ENCODE measurements at regions not wholly inside any gene's neighbourhood (a gene's known extent, or its start where the extent isn't known, plus 50 kb on each side); places are given as distances from the start of the nearest gene placed in this dataset.

- no peak for TF ChIP-seq POLR2A (IDR thresholded peaks at IDR 0.05)
- TF ChIP-seq CTCF (IDR thresholded peaks at IDR 0.05) = no peak
- no peak for TF ChIP-seq POLR2AphosphoS5 (IDR thresholded peaks at IDR 0.05)
- H3K4me1 ChIP-seq = no peaks in the 10 kb centered on the region
- peaks cover 0 to 10% of the 10 kb centered on the region in 2 donors for H3K9me3 ChIP-seq
- no peaks in the 10 kb centered on the region for H3K27me3 ChIP-seq
- H3K27ac ChIP-seq = no peak overlapping the region
- no peak for DNase-seq (ENCODE audit: low spot score in 2 of 2)
- intact Hi-C loops (cut with DNase I; ENCODE audit: low total_unique reads) = no loop called here
- no peak overlapping the region for H3K4me3 ChIP-seq
- H3K36me3 ChIP-seq = no peaks in the 10 kb centered on the region
These were observed 543.1 kb upstream of the RIOK2 start for GRCh38 chr5:97726106-97726505.

GRCh38 chr5:97728920-97729319 lies 545.9 kb upstream of the RIOK2 start:
- intact Hi-C loops (cut with DNase I; ENCODE audit: low total_unique reads) = no loop called here
- Histone ChIP-seq H3K9me3 (no peaks in the 10 kb centered on the region), H3K4me1 (no peaks in the 10 kb centered on the region), H3K36me3 (no peaks in the 10 kb centered on the region), H3K27ac (no peak overlapping the region), H3K4me3 (no peak overlapping the region), H3K27me3 (no peaks in the 10 kb centered on the region)
- no peak for TF ChIP-seq POLR2A (IDR thresholded peaks at IDR 0.05)
- no peak for TF ChIP-seq POLR2AphosphoS5 (IDR thresholded peaks at IDR 0.05)
- TF ChIP-seq CTCF (IDR thresholded peaks at IDR 0.05) = no peak
- no peak for DNase-seq (ENCODE audit: low spot score in 2 of 2)

- Histone ChIP-seq H3K4me1 (no peaks in the 10 kb centered on the region), H3K9me3 (no peaks in the 10 kb centered on the region), H3K36me3 (no peaks in the 10 kb centered on the region), H3K27ac (no peak overlapping the region), H3K27me3 (no peaks in the 10 kb centered on the region), H3K4me3 (no peak overlapping the region)
- DNase-seq (ENCODE audit: low spot score in 2 of 2) = no peak
- TF ChIP-seq POLR2A (IDR thresholded peaks at IDR 0.05) = no peak
- TF ChIP-seq CTCF (IDR thresholded peaks at IDR 0.05) = no peak
- no peak for TF ChIP-seq POLR2AphosphoS5 (IDR thresholded peaks at IDR 0.05)
- intact Hi-C loops (cut with DNase I; ENCODE audit: low total_unique reads) = no loop called here
These were observed 546.9 kb upstream of the RIOK2 start for GRCh38 chr5:97729938-97730337.

GRCh38 chr5:97735209-97735608 lies 552.2 kb upstream of the RIOK2 start:
- H3K27ac ChIP-seq = no peak overlapping the region
- TF ChIP-seq POLR2AphosphoS5 (IDR thresholded peaks at IDR 0.05) (no peak), POLR2A (IDR thresholded peaks at IDR 0.05) (no peak), CTCF (IDR thresholded peaks at IDR 0.05) (no peak)
- H3K9me3 ChIP-seq = no peaks in the 10 kb centered on the region
- no peaks in the 10 kb centered on the region for H3K36me3 ChIP-seq
- H3K4me3 ChIP-seq = no peak overlapping the region
- no peaks in the 10 kb centered on the region for H3K4me1 ChIP-seq
- no peaks in the 10 kb centered on the region for H3K27me3 ChIP-seq
- no peak for DNase-seq (ENCODE audit: low spot score in 2 of 2)
- intact Hi-C loops (cut with DNase I; ENCODE audit: low total_unique reads) = no loop called here

- TF ChIP-seq POLR2AphosphoS5 (IDR thresholded peaks at IDR 0.05) (no peak), CTCF (IDR thresholded peaks at IDR 0.05) (no peak), POLR2A (IDR thresholded peaks at IDR 0.05) (no peak)
- H3K4me1 ChIP-seq = no peaks in the 10 kb centered on the region
- no peak for DNase-seq (ENCODE audit: low spot score in 2 of 2)
- no peaks in the 10 kb centered on the region for H3K9me3 ChIP-seq
- H3K4me3 ChIP-seq = no peak overlapping the region
- intact Hi-C loops (cut with DNase I; ENCODE audit: low total_unique reads) = no loop called here
- H3K36me3 ChIP-seq = no peaks in the 10 kb centered on the region
- H3K27ac ChIP-seq = no peak overlapping the region
- H3K27me3 ChIP-seq = no peaks in the 10 kb centered on the region
These were observed 554.6 kb upstream of the RIOK2 start for GRCh38 chr5:97737608-97738007.
